HCT116 (cell line): ENCODE measurements at regions not wholly inside any gene's neighbourhood (a gene's known extent, or its start where the extent isn't known, plus 50 kb on each side); places are given as distances from the start of the nearest gene placed in this dataset.

ENCODE experiments used
- CTCF ChIP-seq, 3 experiments: fragments of 200-600 bp in 1 of 3; sonication (generic) in 1 of 3; IDR thresholded peaks in 2 of 3; conservative IDR thresholded peaks in 1 of 3; 2 replicates each; pipeline ENCODE4 v1.5.1; 2012 to 2017; ENCODE audit warnings: low read depth in 2 of 3, low read length in 2 of 3, antibody characterized with exemption in 1 of 3, borderline replicate concordance in 1 of 3, control low read depth in 1 of 3, mild to moderate bottlenecking in 1 of 3, mixed read lengths in 1 of 3, mixed run types in 1 of 3, moderate library complexity in 1 of 3; ENCODE audit not compliant: insufficient read depth in 1 of 3
- MAX ChIP-seq: IDR thresholded peaks from 2 replicates; pipeline ENCODE4 v1.6.1; 2012
- POLR2A ChIP-seq: IDR thresholded peaks from 2 replicates; pipeline ENCODE4 v1.7.0; 2011; ENCODE audit warnings: borderline replicate concordance; ENCODE audit not compliant: insufficient read depth, insufficient read length; ENCODE audit errors: extremely low read depth
- POLR2AphosphoS5 ChIP-seq: IDR thresholded peaks from 2 replicates; pipeline ENCODE4 v1.6.1; 2011; ENCODE audit warnings: mild to moderate bottlenecking, low read depth, low read length, moderate library complexity
- RAD21 ChIP-seq: IDR thresholded peaks from 2 replicates; pipeline ENCODE4 v1.6.1; 2012; ENCODE audit warnings: low read depth, mild to moderate bottlenecking
- REST ChIP-seq: IDR thresholded peaks from 2 replicates; pipeline ENCODE4 v1.6.1; 2012; ENCODE audit warnings: low read depth
- SP1 ChIP-seq: IDR thresholded peaks from 2 replicates; pipeline ENCODE4 v1.6.1; 2012; ENCODE audit warnings: low read depth
- TF ChIP-seq, protein P1 (sequence below): IDR thresholded peaks from 2 replicates; pipeline ENCODE4 v1.6.1; 2011; ENCODE audit warnings: mild to moderate bottlenecking, low read length, moderate library complexity; ENCODE audit not compliant: insufficient replicate concordance; ENCODE audit errors: extremely low read depth
- TF ChIP-seq, protein P2 (sequence below): IDR thresholded peaks from 2 replicates; pipeline ENCODE4 v1.6.1; 2012

GRCh38 chr18:42534313-42534712 is 579.3 kb downstream of the PIK3C3 start:
- TF ChIP-seq MAX: no peak
- TF ChIP-seq, protein P1, sequence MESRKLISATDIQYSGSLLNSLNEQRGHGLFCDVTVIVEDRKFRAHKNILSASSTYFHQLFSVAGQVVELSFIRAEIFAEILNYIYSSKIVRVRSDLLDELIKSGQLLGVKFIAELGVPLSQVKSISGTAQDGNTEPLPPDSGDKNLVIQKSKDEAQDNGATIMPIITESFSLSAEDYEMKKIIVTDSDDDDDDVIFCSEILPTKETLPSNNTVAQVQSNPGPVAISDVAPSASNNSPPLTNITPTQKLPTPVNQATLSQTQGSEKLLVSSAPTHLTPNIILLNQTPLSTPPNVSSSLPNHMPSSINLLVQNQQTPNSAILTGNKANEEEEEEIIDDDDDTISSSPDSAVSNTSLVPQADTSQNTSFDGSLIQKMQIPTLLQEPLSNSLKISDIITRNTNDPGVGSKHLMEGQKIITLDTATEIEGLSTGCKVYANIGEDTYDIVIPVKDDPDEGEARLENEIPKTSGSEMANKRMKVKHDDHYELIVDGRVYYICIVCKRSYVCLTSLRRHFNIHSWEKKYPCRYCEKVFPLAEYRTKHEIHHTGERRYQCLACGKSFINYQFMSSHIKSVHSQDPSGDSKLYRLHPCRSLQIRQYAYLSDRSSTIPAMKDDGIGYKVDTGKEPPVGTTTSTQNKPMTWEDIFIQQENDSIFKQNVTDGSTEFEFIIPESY: no peak
- TF ChIP-seq POLR2A: no peak
- no peak for TF ChIP-seq CTCF (IDR thresholded peaks at IDR 0.05 in 2 of 3, conservative IDR thresholded peaks at IDR 0.05 in 1 of 3; ENCODE audit: borderline replicate concordance in 1 of 3, insufficient read depth in 1 of 3, low read depth in 2 of 3, low read length in 2 of 3)
- TF ChIP-seq, protein P2, sequence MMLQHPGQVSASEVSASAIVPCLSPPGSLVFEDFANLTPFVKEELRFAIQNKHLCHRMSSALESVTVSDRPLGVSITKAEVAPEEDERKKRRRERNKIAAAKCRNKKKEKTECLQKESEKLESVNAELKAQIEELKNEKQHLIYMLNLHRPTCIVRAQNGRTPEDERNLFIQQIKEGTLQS: no peak
- TF ChIP-seq REST: no peak
- no peak for TF ChIP-seq SP1
- no peak for TF ChIP-seq POLR2AphosphoS5
- TF ChIP-seq RAD21: no peak
